ENCODE measurements at regions not wholly inside any gene's neighbourhood (a gene's known extent, or its start where the extent isn't known, plus 50 kb on each side); places are given as distances from the start of the nearest gene placed in this dataset.

GRCh38 chr4:158327525-158327924, 117.2 kb downstream of the TMEM144 start:
- no peak for TF ChIP-seq POLR2A (IDR thresholded peaks at IDR 0.05; ENCODE audit: extremely low read depth, insufficient read length)
- no peak for TF ChIP-seq CTCF (IDR thresholded peaks at IDR 0.05; ENCODE audit: low read depth, low read length)
- no peak for TF ChIP-seq MYC (IDR thresholded peaks at IDR 0.05; ENCODE audit: low read depth, low read length)
- no peak for TF ChIP-seq MAX (IDR thresholded peaks at IDR 0.05; ENCODE audit: low read depth, low read length)
